HG03064 (cell line): ENCODE measurements at regions not wholly inside any gene's neighbourhood (a gene's known extent, or its start where the extent isn't known, plus 50 kb on each side); places are given as distances from the start of the nearest gene placed in this dataset.

Experiments
- ATAC-seq: cut with Tn5 transposase; IDR thresholded peaks from one replicate; pipeline ENCODE4 v1.9.1; 2021; ENCODE audit warnings: low read depth; ENCODE audit not compliant: unreplicated experiment

DNA sequence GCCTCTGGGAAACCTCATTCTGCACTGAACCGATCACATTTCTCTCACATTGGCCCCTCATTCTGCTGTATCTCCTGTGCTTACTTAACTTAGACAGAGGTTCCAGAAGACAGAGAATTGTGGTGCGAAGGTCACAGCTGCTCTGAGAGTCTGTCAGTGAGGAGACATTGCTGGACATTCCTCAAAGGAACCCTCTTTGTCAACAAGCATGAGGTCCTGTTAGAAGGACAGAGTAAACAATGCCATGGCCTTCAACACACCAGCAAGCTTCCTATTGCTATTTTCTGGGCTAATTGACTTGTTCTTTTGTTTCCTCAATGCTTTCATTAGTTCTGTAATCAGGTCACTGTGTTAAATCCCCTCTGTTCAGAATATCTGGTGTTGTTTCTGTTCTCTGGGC lies 109.3 kb upstream of the FZD8 start:
- ATAC-seq: no peak

- no peak for ATAC-seq
Observed at GRCh38 chr10:35749230-35749629, 107.1 kb upstream of the FZD8 start.

- no peak for ATAC-seq
Observed at GRCh38 chr10:35745617-35746403, 103.7 kb upstream of the FZD8 start.

GRCh38 chr10:35743851-35744250 lies 101.8 kb upstream of the FZD8 start:
- no peak for ATAC-seq

- no peak for ATAC-seq
Observed at GRCh38 chr10:35743351-35743750, 101.3 kb upstream of the FZD8 start.

GRCh38 chr10:35739998-35740397 lies 97.9 kb upstream of the FZD8 start:
- ATAC-seq: no peak

DNA sequence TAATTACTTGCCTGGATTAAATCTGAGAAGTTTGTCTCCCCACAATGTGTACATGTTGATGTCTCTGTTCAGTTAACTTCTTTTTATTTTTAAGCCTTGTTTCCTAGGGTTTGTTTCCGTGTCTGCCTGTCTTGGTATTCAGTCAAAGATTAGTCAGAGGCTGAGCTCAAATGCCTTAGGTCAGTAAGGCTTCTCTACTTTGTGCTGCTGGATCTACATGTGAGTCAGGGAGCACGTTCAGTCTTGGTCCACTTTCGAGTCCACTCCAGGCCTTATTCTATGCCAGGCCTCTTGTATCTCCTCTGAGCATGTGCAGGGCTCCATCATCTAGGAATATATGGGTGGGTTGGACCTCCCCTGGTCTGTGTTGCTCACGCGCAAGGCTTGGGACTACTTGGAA lies 93.3 kb upstream of the FZD8 start:
- ATAC-seq: no peak

- no peak for ATAC-seq
Observed at GRCh38 chr10:35731828-35732227, 89.7 kb upstream of the FZD8 start.

DNA sequence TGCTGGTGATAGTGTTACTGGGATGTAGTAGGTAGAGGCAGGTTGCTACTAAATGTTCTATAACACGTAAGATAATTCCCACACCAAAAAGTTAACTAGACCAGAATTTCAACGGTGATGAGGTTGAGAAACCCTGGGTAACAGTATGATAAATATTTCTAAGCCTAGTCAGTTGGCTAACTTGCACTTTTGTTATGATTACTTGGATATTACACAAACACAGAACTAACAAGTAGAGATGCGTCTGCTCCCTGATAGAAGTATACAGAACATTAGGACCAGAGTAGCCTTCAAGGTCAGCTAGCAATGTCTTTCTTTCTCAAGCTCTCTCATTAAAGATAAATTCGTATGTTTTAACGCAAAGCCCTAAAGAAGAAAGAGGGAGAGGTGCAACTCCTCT lies 86.2 kb upstream of the FZD8 start:
- ATAC-seq: no peak

GRCh38 chr10:35726846-35727245 lies 84.8 kb upstream of the FZD8 start:
- no peak for ATAC-seq

DNA sequence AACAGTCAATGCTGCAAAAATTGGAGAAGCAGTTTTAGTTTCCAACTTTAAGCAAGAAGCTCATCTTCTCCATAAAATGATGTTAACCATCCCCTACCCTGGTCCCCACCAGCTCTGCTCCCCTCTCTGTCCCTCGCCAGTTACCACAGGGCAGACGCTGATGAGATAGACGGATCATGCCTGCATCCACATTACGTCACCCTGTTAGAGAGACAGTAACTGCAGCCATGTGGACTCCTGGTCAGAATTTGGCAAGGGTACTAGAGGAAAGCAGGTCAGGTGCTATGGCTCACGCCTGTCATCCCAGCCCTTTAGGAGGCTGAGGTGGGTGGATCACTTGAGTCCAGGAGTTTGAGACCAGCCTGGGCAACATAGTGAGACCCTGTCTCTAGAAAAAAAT lies 81.9 kb upstream of the FZD8 start:
- no peak for ATAC-seq

GRCh38 chr10:35723059-35723458 lies 81.0 kb upstream of the FZD8 start:
- no peak for ATAC-seq

DNA sequence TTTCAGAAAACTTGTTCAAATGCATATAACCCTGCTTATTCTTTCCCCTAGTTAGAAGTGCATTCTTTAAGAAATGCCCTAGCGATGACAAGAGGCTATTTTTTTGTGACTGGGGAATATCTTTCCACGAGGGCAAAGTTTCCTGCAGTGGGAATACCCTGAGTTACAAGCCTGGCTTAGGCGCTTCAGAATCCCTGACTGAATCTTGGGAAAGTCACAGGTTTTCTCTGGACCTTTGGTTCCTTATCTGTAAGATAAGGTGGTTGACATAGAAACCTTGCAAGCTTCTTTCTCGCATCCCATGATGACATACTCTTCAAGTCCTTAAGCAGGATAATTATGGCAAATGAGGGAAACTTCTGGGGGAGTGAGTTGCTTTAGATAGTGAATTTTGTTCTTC lies 80.5 kb upstream of the FZD8 start:
- ATAC-seq: no peak

- no peak for ATAC-seq
Observed at GRCh38 chr10:35722226-35722625, 80.1 kb upstream of the FZD8 start.

GRCh38 chr10:35720366-35720765 lies 78.3 kb upstream of the FZD8 start:
- ATAC-seq: no peak

- no peak for ATAC-seq
Observed at GRCh38 chr10:35716776-35717175, 74.7 kb upstream of the FZD8 start.

DNA sequence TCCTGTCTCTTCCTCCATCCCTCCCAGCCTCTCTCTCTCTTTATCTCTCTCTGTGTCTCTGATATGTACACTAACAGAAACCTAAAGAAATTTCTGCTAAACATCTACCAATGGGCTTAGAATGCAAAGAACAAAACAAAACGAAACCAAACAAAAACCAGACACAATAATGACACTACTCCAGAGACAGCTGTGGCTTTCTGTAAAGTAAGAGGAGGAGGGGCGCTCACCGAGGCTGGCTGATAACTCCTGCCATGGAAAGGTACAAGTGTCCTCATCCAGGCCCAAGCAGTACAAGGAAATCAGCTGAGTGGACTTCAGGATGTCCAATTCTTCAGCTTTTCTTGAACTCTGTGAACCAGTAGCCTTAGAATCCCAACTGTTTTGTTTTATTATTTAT lies 70.4 kb upstream of the FZD8 start:
- ATAC-seq: no peak

- no peak for ATAC-seq
Observed at GRCh38 chr10:35711615-35712411, 69.7 kb upstream of the FZD8 start.

DNA sequence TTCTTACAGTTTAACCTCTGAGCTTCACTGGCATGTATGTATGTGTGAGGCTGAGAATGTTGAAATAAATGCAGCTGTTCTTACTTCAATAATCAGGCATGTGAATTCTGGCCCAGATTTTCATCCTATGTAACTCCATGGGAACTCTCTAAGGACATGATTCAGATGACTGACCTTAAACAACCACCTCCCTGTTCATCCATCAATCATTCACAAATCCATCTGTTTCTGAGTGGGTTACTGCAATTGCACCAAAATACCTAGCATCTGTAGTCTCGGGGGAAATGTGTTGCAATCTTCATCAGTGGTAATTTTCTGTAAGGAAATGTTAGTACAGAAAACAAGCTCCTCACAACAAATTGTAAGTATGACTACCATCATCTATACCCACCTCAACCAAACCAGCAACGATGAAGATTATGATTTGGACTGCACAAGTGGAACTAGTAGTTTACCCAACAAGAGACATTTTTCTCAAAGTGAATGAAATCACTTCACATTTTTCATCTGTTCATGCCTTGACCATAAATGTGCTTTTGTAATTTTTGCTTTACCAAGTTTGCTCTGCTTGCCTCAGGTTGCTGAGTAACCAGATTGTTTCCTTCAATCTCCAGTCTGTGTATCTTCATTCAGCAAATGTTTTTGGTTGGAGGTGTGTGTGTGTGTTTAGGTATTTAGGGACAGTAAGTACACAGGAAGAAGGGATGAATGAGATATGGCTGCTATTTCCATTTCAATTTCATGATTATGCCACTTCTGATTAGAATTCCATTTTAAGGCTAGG lies 65.7 kb upstream of the FZD8 start:
- no peak for ATAC-seq

DNA sequence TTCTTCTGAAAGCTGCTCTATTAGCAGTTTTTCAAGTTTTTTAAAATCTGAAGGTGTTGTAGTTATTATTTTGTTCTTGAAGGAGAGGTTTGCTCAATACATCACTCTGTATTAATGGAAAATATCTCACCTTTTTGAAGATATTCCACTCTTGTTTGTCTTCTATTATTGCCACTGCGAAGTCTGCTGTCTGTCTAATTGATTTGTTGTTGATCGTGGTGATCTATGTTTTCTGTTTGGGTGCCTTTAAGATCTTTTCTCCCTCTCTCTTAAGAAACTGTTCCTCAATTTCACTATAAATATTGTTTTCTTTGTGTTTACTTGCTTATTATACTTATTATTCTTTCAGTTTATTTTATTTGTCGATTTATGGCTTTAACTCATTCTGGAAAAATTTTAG lies 64.9 kb upstream of the FZD8 start:
- ATAC-seq: no peak

DNA sequence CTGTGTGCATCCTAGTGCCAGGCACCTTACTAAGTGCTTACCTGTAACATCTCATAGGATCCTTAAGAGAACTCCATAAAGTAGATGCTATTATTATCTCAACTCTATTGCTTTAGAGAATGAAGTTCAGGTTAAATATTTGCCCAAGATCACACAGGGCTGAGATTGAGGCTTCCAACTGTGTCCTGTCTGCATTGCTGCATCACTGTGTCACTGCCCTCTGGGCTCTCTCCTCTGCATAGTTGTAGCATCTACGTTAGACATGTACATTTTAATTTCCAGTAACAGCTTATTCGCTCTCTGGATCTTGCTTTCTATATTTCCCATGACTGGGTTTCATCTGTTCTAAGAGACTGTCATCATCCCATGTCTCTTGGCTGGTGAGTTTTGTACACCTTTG lies 63.6 kb upstream of the FZD8 start:
- ATAC-seq: no peak
